ENCODE measurements at regions not wholly inside any gene's neighbourhood (a gene's known extent, or its start where the extent isn't known, plus 50 kb on each side); places are given as distances from the start of the nearest gene placed in this dataset.

- DNase-seq = no peak
- no peak for TF ChIP-seq CTCF (IDR thresholded peaks at IDR 0.05; ENCODE audit: low read depth, low read length)
- Histone ChIP-seq H3K4me1 (no peaks in the 10 kb centered on the region), H3K9me3 (no peaks in the 10 kb centered on the region), H3K27me3 (no peaks in the 10 kb centered on the region), H3K36me3 (no peaks in the 10 kb centered on the region), H3K4me3 (ENCODE audit: low read depth, low read length) (no peak overlapping the region)
These were observed 88.5 kb downstream of the NOC3L start for GRCh38 chr10:94274142-94274787.

GRCh38 chr10:94276140-94276539 lies 86.6 kb downstream of the NOC3L start:
- H3K36me3 ChIP-seq = no peaks in the 10 kb centered on the region
- no peak overlapping the region for H3K4me3 ChIP-seq (ENCODE audit: low read depth, low read length)
- DNase-seq = no peak
- TF ChIP-seq CTCF (IDR thresholded peaks at IDR 0.05; ENCODE audit: low read depth, low read length) = no peak
- H3K4me1 ChIP-seq = no peaks in the 10 kb centered on the region
- no peaks in the 10 kb centered on the region for H3K27me3 ChIP-seq
- H3K9me3 ChIP-seq = no peaks in the 10 kb centered on the region

- no peak overlapping the region for H3K4me3 ChIP-seq (ENCODE audit: low read depth, low read length)
- H3K27me3 ChIP-seq = no peaks in the 10 kb centered on the region
- TF ChIP-seq CTCF (IDR thresholded peaks at IDR 0.05; ENCODE audit: low read depth, low read length) = no peak
- DNase-seq = no peak
- no peaks in the 10 kb centered on the region for H3K4me1 ChIP-seq
- H3K36me3 ChIP-seq = no peaks in the 10 kb centered on the region
- no peaks in the 10 kb centered on the region for H3K9me3 ChIP-seq
These were observed 85.3 kb downstream of the NOC3L start for GRCh38 chr10:94277450-94277849.

GRCh38 chr10:94279835-94280709 lies 82.7 kb downstream of the NOC3L start:
- no peak overlapping the region for H3K4me3 ChIP-seq (ENCODE audit: low read depth, low read length)
- peak; percentile 97 for TF ChIP-seq CTCF (IDR thresholded peaks at IDR 0.05; ENCODE audit: low read depth, low read length)
- H3K36me3 ChIP-seq = no peaks in the 10 kb centered on the region
- no peaks in the 10 kb centered on the region for H3K27me3 ChIP-seq
- H3K4me1 ChIP-seq = no peaks in the 10 kb centered on the region
- no peaks in the 10 kb centered on the region for H3K9me3 ChIP-seq
- DNase-seq = peak; percentile 58

GRCh38 chr10:94281654-94282053 lies 81.1 kb downstream of the NOC3L start:
- no peaks in the 10 kb centered on the region for H3K4me1 ChIP-seq
- H3K4me3 ChIP-seq (ENCODE audit: low read depth, low read length) = no peak overlapping the region
- H3K27me3 ChIP-seq = no peaks in the 10 kb centered on the region
- no peaks in the 10 kb centered on the region for H3K36me3 ChIP-seq
- H3K9me3 ChIP-seq = no peaks in the 10 kb centered on the region
- no peak for TF ChIP-seq CTCF (IDR thresholded peaks at IDR 0.05; ENCODE audit: low read depth, low read length)
- DNase-seq = no peak

GRCh38 chr10:94282369-94282768 lies 80.4 kb downstream of the NOC3L start:
- Histone ChIP-seq H3K36me3 (no peaks in the 10 kb centered on the region), H3K9me3 (no peaks in the 10 kb centered on the region), H3K27me3 (no peaks in the 10 kb centered on the region), H3K4me1 (no peaks in the 10 kb centered on the region), H3K4me3 (ENCODE audit: low read depth, low read length) (no peak overlapping the region)
- no peak for TF ChIP-seq CTCF (IDR thresholded peaks at IDR 0.05; ENCODE audit: low read depth, low read length)
- no peak for DNase-seq
